ENCODE measurements at regions not wholly inside any gene's neighbourhood (a gene's known extent, or its start where the extent isn't known, plus 50 kb on each side); places are given as distances from the start of the nearest gene placed in this dataset.

GRCh38 chr19:31154021-31154420 lies 195.2 kb downstream of the TSHZ3 start:
- DNase-seq, result no peak

DNA sequence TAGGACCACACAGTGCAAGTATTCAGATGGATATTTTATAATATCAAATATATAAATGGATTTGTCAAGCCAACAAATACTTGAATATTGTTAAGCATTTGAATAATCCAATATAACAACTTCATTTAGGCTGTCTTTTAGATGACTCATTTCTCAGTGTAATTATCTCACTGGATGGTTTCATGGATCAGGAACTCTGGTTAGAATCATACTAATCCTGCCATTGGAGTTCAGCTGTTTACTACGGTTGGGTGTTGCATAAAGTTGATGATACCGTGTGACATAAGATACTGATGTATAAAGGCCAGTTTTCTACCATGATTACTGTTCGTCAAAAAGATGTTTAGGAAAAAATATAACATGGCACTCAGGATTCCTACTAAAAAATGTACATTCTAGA lies 196.3 kb downstream of the TSHZ3 start:
- no peak for DNase-seq

DNA sequence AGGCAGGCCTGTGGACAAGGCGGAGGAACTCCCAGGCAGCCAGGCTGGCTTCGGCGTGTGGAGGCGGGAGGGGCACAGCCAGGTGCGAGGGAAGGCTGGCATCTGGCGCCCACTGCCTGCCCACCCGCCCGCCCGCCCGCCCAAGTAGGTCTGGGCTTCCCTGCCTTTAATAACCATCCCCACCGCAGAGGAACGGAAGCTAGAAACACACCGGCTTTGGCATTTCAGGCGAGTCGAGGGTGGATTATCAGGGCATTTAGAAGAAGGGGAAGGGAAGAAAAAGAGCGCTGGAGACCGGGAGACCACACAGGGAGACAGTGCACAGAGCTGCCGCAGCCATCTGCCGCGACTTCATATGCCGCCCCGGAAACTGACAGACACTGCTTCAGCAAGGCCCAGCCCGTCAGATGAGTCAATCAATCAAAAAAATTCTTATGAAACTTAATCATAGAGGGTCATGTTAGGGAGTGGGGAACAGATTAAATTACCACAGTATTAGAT lies 199.7 kb downstream of the TSHZ3 start:
- no peak for DNase-seq

GRCh38 chr19:31148671-31149070 lies 200.6 kb downstream of the TSHZ3 start:
- DNase-seq, result no peak

- DNase-seq, result no peak
These were observed 202.0 kb downstream of the TSHZ3 start for GRCh38 chr19:31147234-31147633.

- DNase-seq, result no peak
These were observed 202.6 kb downstream of the TSHZ3 start for GRCh38 chr19:31146546-31147183.

DNA sequence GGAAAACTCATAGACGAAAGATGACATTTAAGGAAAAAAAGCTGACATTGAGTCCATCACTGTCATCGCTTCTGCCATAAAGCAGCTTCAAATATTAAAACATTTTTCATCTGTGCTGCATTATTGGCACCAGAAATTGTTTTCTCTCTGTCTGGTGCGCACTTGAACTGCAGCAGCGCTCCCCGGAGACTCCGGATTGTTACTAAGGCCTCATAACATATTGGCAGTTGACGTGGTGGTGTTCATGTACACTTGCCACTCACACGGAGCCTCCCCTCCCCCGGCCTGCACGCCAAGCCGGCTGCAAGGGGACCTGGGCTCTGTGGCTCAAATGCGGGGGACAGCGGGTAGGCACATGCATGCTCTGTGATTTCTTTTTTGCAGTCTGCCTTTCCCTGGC lies 203.2 kb downstream of the TSHZ3 start:
- DNase-seq, result no peak

- no peak for DNase-seq
These were observed 204.2 kb downstream of the TSHZ3 start for GRCh38 chr19:31145007-31145406.

- no peak for DNase-seq
These were observed 205.0 kb downstream of the TSHZ3 start for GRCh38 chr19:31144075-31144870.

DNA sequence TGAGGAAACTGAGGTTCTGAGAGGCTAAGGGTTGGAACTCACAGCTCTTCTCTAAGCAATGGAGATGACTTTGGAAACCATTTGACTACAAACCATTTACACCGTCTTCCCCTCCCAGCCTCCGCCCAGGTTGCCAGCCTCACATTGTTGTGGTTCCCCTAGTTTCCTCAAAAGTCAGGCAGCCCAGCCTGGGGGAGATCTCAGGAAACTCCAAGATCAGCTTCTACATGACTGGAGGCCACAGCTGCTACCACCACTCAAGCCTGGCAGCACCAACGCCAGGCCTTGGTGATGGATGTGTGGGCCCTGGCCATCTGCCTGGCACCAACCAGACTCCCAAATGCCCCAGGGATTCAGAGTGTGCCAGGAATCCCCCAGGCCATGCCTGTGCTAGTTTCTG lies 207.9 kb downstream of the TSHZ3 start:
- DNase-seq, result no peak

DNA sequence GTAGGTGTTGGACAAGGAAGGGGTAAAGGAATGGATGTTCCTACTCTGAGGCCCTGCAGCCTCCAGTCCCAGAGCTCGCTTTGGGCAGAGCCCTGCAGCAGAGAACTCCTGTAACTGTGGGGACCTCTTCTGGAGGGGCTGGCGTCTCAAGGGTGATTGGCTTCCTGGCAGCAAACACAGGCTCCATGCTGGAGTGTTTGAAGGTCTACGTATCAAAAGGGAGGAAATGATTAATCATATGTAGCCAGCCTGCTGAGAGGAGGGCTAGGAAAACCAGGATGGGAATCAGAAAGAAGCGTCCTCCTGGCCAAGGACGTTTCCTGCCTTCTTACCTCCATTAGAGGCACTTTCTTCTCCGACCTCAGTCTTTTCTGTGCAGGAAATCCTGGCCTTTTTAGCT lies 208.5 kb downstream of the TSHZ3 start:
- no peak for DNase-seq

DNA sequence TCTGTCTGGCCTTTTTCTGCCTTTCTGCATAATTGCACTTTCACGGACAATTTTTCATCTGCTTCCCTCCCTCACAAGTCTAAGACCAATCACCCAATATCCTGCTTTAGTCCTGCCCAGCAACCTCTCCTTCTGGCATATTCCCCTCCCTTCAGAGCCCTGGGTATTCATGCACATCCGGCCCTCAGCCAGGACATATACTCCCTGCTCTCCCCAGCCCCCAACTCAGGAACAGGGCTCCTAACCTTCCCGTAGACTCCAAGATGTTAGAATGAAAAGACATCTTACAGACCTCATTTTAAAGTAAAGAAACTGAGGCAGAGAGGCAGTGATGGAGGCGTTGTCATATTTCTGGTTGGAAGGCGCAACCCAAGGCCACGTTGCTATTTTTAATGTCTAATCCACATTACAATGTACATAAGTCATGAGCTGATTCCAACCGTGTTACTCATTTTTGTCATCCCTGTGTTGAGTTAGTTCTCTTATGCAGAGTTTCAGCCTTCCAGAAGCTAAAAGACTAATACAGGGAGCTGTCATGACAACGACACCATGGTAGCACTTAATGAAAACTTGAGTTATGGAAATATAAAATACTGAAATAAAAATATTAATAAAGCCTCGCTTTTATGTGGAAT lies 209.2 kb downstream of the TSHZ3 start:
- no peak for DNase-seq

DNA sequence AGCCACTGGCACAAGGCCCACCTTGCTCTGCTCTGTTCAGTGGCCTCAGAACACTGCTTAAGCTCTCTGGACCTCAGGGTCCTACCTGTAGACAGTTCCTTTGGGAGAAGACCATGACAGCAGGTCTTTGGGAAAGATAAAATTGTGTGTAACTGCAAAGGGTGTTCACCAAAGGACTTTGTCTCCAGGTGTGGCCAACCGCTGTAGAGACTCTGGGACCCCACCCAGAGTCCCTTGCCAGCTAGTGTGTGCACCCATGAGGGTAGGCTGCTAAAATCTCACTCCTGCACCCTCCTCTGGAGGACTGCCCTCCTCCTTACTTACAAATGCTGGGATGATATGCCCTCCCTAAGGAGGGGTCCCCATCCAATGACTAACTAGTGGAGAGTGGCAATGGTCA lies 211.2 kb downstream of the TSHZ3 start:
- no peak for DNase-seq

GRCh38 chr19:31135841-31136240 lies 213.4 kb downstream of the TSHZ3 start:
- DNase-seq, result no peak

DNA sequence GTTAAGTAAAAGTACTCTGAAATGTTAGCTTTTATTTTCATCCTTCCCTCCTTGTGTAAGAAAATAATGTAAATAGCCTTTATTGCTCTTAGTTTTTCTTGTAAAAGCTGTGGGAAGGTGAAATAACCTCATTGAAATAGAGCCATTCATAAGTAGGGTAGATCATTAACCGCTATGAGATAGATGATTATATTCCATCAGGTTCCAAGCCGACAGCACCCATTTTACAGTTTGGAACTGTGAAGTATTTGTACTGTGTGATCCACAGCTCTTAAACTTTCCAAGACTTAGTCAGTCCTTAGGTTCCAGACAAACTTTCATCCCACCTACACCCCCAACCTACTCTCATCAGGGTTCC lies 216.5 kb downstream of the TSHZ3 start:
- no peak for DNase-seq

- DNase-seq, result no peak
These were observed 220.9 kb downstream of the TSHZ3 start for GRCh38 chr19:31128291-31128690.

DNA sequence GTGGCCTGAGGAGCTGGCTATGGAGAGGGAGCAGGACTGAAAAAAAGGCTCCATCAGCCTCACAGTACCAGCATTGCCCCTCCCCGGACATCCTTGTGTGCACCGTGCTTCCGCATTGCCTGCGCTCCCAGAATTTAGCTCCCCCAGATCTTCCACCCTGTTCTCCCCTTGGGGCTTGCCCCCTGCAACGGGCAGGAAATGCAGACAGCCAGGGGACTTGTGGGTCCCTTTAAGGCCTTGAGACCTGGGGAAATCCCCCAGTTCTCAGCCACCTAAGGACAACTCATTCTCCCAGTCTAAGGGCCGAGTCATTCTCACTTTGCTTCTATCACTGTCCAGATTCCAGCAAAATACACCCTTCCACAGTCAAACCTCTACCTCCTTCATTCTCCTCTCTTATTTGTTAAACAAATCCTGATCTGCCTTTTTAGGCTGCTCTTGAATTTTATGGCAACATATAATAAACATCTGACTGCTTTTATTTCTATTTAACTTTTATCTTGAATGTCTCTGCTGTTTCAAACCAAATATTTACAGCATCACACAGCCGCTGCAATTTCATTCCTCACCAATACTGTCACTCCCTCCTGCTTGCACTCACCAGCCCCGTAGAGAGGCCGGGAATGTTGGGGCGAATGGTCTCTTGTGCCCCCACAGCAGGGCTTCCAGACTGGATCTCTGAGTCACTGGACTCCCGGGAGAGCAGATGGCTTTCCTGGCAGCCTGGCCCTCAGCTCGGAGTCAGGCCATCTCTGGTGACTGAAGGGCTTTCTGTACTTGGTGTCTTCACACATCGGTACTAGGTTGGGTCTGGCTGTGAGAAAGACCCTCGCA lies 221.9 kb downstream of the TSHZ3 start:
- no peak for DNase-seq

GRCh38 chr19:31126236-31126635 lies 223.0 kb downstream of the TSHZ3 start:
- no peak for DNase-seq

GRCh38 chr19:31125071-31125470 lies 224.2 kb downstream of the TSHZ3 start:
- no peak for DNase-seq

GRCh38 chr19:31121501-31121900 lies 227.7 kb downstream of the TSHZ3 start:
- no peak for DNase-seq

DNA sequence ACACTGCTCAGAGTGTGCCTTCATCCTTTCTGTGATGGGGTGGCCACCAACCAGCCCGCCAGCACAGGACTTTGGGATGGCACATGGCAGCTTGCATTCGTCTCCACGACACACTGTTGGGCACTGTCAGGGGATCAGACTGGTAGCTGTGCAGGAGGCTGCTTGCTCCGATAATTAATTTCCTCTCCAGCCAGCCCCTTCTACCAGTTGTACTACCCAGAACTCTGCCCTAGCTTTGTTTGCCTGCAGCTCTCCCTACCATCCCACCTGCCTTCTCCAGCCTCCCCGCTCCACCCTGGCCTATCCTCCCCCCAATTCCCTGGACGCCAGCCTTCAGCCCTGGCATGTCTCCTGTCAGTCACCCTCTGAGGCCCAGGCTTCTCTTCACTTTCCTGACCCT lies 228.3 kb downstream of the TSHZ3 start:
- no peak for DNase-seq

- no peak for DNase-seq
These were observed 229.1 kb downstream of the TSHZ3 start for GRCh38 chr19:31119951-31120690.
